ENCODE measurements at regions not wholly inside any gene's neighbourhood (a gene's known extent, or its start where the extent isn't known, plus 50 kb on each side); places are given as distances from the start of the nearest gene placed in this dataset.

- TF ChIP-seq CTCF (IDR thresholded peaks at IDR 0.05) = no peak
- TF ChIP-seq POLR2A (IDR thresholded peaks at IDR 0.05) = no peak
These were observed 77.3 kb upstream of the FERMT1 start for GRCh38 chr20:6200092-6200491.

Measured in vagina (tissue), 2 donors.